ENCODE measurements at regions not wholly inside any gene's neighbourhood (a gene's known extent, or its start where the extent isn't known, plus 50 kb on each side); places are given as distances from the start of the nearest gene placed in this dataset.

- TF ChIP-seq CTCF (optimal IDR thresholded peaks at IDR 0.05 in 1 of 3, IDR thresholded peaks at IDR 0.05 in 1 of 3, conservative IDR thresholded peaks at IDR 0.05 in 1 of 3; ENCODE audit: extremely low read depth in 1 of 3, insufficient read depth in 2 of 3, low read length in 3 of 3) (no peak), EZH2 (IDR thresholded peaks at IDR 0.05; ENCODE audit: low read length) (no peak)
Measured at GRCh38 chr1:182192215-182192614, 130.7 kb upstream of the ZNF648 start.

All from keratinocyte (primary cell).